HL-60 (cell line): ENCODE measurements at regions not wholly inside any gene's neighbourhood (a gene's known extent, or its start where the extent isn't known, plus 50 kb on each side); places are given as distances from the start of the nearest gene placed in this dataset.

Experiments used
- DNase-seq, 2 experiments: peaks; one replicate each; pipeline ENCODE4 v3.0.0-alpha.2; 2010 to 2020; ENCODE audit warnings: low read depth in 1 of 2, low spot score in 1 of 2
- H3K27ac ChIP-seq: fragments of 250-450 bp; sonication (Bioruptor Pico); replicated peaks from 2 replicates; pipeline ENCODE4 v1.5.1; 2020; ENCODE audit warnings: mild to moderate bottlenecking, moderate library complexity
- H3K27me3 ChIP-seq: fragments of 250-450 bp; sonication (Bioruptor Pico); 2 replicates; pipeline ENCODE4 v1.5.1; 2021; ENCODE audit warnings: mild to moderate bottlenecking, moderate library complexity; ENCODE audit not compliant: insufficient read depth, poor library complexity, severe bottlenecking
- H3K4me3 ChIP-seq: replicated peaks from 2 replicates; pipeline ENCODE4 v1.5.1; 2011; ENCODE audit warnings: mild to moderate bottlenecking, control low read depth, low read length; ENCODE audit not compliant: insufficient read depth
- GABPA ChIP-seq: IDR thresholded peaks from 2 replicates; pipeline ENCODE4 v1.6.1; 2012; ENCODE audit warnings: low read depth
- POLR2AphosphoS5 ChIP-seq: IDR thresholded peaks from 2 replicates; pipeline ENCODE4 v1.6.1; 2012; ENCODE audit warnings: low read depth
- SPI1 ChIP-seq: IDR thresholded peaks from 2 replicates; pipeline ENCODE4 v1.6.1; 2012; ENCODE audit warnings: low read depth, mild to moderate bottlenecking, borderline replicate concordance
- TF ChIP-seq, protein P1 (sequence below): IDR thresholded peaks from 2 replicates; pipeline ENCODE4 v1.6.1; 2012; ENCODE audit warnings: low read depth; ENCODE audit not compliant: insufficient replicate concordance
- TF ChIP-seq, protein P2 (sequence below): IDR thresholded peaks from one replicate; pipeline ENCODE4 v1.5.1; 2011; ENCODE audit warnings: low read length, control low read depth, inconsistent platforms; ENCODE audit not compliant: insufficient read depth

DNA sequence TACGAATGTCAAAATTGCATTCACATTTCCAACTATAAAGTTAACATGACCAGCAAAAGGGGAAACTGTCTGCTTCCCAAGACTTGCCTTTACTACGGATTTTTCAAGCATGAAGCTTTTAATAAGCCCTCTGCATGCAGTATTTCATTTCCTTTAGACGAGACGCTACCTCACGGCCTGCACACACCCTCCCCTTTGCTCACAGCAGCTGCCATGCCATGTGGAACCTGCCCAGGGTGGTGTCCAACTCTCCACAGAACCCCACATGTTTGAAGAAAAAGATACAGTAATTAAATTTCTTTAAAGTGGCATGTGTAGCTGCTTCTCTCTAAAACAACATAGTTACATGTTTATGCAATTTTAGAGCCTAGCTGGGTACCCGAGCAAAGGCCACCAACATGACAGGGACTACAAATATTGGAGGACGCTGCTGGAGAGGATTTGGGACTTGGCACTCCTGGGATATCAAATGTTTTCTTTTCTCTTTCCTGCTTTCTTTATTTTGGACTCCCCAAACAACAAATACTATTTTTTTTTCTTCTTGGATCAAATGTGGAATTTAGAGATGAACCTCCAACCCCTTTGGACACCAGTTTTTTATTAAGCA is 256.9 kb upstream of the PCSK5 start:
- no peak overlapping the region for H3K4me3 ChIP-seq
- no peak overlapping the region for H3K27ac ChIP-seq
- TF ChIP-seq GABPA (no peak), POLR2AphosphoS5 (no peak), SPI1 (no peak)
- TF ChIP-seq, protein P1, sequence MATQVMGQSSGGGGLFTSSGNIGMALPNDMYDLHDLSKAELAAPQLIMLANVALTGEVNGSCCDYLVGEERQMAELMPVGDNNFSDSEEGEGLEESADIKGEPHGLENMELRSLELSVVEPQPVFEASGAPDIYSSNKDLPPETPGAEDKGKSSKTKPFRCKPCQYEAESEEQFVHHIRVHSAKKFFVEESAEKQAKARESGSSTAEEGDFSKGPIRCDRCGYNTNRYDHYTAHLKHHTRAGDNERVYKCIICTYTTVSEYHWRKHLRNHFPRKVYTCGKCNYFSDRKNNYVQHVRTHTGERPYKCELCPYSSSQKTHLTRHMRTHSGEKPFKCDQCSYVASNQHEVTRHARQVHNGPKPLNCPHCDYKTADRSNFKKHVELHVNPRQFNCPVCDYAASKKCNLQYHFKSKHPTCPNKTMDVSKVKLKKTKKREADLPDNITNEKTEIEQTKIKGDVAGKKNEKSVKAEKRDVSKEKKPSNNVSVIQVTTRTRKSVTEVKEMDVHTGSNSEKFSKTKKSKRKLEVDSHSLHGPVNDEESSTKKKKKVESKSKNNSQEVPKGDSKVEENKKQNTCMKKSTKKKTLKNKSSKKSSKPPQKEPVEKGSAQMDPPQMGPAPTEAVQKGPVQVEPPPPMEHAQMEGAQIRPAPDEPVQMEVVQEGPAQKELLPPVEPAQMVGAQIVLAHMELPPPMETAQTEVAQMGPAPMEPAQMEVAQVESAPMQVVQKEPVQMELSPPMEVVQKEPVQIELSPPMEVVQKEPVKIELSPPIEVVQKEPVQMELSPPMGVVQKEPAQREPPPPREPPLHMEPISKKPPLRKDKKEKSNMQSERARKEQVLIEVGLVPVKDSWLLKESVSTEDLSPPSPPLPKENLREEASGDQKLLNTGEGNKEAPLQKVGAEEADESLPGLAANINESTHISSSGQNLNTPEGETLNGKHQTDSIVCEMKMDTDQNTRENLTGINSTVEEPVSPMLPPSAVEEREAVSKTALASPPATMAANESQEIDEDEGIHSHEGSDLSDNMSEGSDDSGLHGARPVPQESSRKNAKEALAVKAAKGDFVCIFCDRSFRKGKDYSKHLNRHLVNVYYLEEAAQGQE: no peak
- TF ChIP-seq, protein P2, sequence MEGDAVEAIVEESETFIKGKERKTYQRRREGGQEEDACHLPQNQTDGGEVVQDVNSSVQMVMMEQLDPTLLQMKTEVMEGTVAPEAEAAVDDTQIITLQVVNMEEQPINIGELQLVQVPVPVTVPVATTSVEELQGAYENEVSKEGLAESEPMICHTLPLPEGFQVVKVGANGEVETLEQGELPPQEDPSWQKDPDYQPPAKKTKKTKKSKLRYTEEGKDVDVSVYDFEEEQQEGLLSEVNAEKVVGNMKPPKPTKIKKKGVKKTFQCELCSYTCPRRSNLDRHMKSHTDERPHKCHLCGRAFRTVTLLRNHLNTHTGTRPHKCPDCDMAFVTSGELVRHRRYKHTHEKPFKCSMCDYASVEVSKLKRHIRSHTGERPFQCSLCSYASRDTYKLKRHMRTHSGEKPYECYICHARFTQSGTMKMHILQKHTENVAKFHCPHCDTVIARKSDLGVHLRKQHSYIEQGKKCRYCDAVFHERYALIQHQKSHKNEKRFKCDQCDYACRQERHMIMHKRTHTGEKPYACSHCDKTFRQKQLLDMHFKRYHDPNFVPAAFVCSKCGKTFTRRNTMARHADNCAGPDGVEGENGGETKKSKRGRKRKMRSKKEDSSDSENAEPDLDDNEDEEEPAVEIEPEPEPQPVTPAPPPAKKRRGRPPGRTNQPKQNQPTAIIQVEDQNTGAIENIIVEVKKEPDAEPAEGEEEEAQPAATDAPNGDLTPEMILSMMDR: no peak
- H3K27me3 ChIP-seq: no peaks in the 10 kb centered on the region
- no peak for DNase-seq

DNA sequence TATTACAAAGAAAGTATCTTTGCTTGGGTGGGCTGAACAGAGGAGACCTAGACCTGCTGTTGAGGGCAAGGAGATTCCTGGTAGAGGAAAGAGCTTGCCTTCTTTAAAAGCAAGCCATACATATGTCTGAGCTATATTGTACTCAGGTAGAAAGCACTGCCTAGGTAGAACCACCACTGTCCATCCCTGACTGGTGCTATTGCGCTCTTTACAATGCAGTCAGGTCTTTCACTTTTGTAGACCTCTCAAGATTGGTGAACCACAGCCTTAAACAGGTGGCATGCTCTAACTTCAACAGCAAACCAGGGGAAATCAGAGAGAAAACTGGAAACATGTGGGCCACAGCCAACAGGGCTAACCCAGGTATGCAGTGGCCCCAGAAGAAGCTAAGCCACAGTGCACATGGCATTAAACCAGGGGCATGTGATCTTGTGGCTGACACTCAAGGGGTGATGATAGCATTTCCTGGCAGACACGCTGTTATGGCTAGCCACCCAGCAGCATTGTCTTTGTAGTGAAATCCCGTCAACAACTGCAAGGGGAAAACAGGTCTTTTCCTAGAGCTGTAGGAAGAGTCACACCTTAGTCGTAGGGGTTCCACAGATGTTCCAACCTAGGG is 253.9 kb upstream of the PCSK5 start:
- no peak for DNase-seq
- Histone ChIP-seq H3K27ac (no peak overlapping the region), H3K4me3 (no peak overlapping the region), H3K27me3 (no peaks in the 10 kb centered on the region)
- TF ChIP-seq, protein P1: no peak
- TF ChIP-seq SPI1 (no peak), POLR2AphosphoS5 (no peak), GABPA (no peak)
- TF ChIP-seq, protein P2: no peak

DNA sequence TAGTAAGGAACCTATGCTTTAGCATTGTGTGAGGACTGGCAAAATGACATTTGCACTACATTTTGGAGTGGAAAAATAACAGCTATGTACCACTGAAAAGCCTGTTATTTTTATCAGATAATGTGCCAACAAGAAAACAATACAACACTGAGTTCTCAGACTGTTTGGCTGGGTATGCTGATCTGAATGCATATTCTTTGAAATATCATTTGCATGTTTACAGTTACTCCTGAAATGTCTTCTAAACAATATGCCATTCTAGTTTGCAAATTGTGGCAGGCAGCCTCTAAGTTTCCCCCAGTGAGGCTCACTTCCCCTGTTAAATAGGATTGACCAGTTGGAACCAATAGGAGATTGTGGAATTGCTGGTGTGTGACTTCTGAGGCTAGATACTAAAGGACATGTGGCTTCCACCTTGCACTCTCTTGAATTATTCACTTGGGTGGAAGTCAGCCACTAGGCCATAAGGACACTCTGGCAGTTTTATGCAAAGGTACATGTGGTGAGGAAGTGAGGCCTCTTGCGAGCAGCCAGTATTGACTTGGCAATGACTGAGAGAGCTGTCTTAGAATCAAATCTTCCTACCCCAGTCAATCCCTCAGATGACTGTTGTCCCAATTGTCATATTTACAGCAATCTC is 250.4 kb upstream of the PCSK5 start:
- no peaks in the 10 kb centered on the region for H3K27me3 ChIP-seq
- DNase-seq: no peak
- TF ChIP-seq, protein P1: no peak
- no peak for TF ChIP-seq SPI1
- TF ChIP-seq, protein P2: no peak
- no peak overlapping the region for H3K4me3 ChIP-seq
- H3K27ac ChIP-seq: no peak overlapping the region
